ENCODE measurements at regions not wholly inside any gene's neighbourhood (a gene's known extent, or its start where the extent isn't known, plus 50 kb on each side); places are given as distances from the start of the nearest gene placed in this dataset.

DNA sequence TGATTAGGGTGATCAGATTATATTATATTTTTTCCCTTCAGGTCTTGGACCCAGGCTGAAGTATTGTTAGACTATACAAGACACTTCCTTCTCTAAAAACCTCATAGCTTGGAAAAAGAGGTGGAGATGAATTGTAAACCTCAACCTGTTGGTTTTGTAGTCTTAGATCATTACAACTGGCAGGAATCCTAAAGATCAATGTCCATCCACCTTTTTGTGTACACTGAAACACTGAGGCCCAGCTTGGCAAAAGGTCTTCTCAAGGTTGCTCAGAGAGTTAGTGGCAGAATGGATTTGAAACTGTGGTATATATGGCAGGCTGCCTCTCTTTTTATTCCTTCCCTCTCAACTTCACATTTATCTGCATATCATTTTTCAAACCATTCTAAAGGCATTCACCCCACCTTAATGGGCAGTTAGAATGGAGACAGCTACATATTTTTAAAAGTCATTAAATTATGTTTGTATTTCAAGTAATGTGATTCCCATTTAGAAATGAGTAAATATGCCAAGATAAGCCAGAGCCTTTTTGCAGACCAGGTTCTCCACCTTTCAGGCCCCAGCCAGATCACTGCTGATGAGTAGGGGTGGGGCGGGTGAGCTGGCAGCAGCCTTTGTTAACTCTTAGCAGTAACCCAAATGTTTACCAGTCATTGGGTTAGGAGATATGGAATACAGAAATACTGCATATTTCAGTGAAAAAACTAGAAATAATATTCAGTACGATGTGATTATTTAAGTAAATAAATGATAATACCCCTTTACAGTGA lies 243.2 kb upstream of the F9 start:
- no peak for DNase-seq

DNA sequence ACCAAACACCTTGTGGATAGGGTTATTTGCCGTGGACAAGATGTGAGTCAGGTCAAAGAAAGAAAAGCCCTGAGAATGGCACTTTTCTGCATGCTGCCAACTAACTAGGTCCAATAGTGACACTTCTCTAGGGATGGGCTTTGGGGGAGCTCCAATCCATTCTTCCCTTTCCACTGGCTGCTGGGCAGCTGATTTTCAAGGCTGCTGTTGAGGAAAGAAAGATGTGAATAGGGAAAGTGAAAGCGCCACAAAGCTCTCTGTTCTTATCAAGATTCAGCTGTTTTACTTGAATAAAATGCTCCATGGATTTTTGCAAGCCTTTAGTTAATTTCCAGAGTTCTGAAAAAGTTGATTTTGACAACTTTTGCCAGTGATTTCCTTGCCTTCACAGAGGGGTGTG lies 244.2 kb upstream of the F9 start:
- no peak for DNase-seq

DNA sequence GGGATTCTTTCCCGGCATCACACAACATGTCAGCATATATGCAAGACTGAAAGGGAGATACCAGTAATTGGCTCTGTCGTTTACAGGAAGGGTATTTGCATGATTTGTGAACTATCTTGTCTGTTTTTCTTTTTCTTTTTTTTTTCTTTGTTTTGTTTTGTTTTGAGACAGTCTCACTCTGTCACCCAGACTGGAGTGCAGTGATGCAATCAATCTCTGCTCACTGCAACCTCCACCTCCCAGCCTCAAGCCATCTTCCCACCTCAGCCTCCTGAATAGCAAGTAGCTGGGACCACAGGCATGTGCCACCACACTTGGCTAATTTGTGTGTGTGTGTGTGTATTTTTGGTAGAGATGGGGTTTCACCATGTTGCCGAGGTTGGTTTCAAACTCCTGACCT lies 262.7 kb upstream of the F9 start:
- no peak for DNase-seq

DNA sequence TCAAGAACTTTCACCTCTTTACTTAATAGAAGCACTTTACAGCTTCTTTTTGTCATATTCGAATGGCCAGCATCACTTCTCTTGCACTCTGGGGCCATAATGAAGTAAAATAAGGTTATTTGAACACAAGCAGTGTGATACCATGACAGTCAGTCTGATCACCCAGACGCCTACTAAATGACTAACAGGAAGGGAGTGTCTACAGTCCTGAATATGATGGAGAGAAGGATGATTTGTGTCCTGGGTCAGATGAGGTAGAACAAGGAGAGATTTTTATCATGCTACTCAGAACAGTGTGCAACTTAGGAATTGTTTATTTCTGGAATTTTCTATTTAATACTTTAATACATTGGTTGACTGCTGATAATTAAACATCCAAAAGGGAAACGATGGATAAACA lies 284.2 kb upstream of the F9 start:
- no peak for DNase-seq

DNA sequence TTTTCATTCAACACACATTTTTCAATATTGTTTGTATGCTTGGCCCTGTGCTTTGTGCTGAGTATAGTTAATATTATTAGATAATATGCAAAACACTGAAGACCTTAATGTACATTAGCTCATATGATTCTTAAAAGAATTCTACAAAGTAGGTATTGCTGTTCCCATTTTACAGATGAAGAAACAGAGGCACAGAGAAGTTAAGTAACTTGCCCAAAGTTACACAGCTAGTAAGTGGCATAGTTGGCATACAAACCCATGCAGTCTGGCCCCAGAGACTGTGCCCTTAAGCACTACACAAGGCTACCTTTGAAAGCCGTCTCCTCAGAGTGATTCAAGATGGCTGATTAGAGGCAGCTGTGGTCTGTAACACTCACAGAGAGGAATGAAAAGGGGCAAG lies 293.4 kb upstream of the F9 start:
- no peak for DNase-seq

DNA sequence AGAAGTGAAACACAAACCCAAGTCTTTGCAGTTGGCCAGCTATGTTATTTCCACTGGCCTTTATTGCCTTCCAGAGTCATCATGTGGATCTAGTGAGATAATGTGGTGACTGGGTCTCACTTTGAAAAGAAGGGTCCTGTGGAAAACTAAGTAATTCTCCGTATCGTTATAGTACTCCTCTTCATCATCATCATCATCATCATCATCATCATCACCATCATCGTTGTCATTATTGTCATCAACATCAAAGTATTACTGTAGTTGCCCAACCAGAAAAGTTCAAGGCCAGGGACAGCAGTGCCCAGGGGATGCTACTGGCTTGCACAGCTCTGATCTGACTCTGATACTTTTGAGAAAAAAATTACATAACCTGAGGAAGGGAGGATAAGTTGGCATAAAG lies 295.6 kb upstream of the F9 start:
- DNase-seq: no peak

DNA sequence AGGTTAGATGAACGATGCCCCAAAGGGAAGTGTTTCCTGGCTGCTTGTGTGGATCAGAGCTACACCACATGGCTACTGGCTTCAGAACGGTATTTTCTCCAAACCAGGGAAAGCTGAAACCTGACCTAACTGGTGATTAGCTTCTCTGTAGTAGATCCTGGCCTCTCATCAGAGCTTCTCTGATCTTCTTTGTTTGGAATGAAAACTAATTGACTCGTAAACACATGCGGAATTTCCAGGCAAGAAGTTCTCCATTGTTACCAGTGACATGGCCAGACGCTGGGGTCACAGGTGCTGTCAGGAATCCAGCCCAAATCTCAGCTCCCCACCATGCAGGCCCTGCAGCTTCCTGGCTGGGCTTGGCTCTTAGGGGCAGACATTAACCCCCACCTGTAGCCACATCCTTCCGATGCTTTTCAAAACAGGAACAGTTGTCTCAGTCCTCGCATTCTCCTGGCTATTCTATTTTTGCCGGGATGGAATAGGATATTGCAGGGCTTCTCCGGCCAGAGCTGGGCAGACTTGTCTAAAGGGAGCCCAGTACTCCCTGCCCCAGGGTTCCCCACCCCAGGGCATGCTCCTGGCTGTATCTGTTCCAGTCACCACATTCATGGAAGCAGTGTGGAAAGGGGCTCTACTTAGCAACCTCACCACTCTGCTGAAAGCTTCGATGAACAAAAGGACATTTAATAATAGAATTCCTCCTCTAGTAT lies 305.4 kb upstream of the F9 start:
- DNase-seq: no peak

DNA sequence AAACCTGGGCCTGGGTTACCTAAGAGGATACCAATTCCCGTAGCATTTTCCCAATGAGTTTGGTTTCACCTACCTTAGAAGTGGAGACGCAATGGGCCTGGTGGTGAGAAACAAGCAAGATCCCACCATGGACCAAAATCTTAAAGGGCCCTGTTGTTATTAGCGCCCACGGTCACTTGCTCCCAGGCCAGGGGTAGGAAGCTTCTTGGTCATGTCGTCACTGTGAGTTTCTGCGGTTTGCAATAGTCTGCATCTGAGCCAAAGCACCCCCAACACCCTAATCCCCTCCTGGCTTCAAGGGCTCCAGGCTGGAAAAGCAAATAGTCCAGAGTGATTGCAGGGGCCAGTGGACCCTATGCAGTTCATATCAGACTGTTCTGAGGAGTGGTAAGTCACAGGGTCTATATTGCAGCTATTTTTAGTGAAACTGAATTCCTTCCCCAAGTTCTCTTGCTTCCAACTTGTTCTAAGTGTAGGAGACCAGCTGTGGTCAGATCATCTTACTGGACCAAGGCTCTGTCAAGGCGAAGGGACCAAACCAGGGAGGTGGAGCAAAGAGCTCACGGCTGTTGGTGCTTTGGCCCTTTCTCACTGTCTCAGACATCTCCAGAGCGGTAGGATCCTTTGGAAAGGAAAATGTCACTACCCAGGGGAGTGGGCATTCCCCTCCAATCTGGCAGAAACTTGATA lies 307.9 kb upstream of the F9 start:
- DNase-seq: no peak

DNA sequence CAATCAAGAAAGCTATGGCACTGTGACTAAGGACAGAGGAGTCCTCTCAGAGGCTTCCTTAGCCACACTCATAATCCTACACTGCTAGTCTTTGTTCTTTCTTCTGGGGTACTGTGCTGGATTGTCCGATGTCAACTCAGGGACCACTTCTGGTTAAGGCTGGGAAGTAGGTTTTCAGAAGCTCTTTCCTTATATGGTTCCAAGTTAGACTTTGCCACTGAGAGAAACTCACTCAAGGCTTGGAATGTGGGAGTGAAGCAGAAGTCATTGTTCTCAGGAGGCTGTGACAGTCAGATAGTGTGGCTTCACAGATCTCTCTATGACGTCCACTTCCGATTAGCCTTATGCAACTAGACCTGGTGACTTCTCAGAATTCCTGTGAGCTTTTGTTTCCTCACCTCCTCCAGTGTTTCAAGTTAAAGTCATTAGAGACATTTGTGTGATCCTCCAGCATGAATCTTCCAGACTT lies 317.3 kb upstream of the F9 start:
- DNase-seq: no peak

DNA sequence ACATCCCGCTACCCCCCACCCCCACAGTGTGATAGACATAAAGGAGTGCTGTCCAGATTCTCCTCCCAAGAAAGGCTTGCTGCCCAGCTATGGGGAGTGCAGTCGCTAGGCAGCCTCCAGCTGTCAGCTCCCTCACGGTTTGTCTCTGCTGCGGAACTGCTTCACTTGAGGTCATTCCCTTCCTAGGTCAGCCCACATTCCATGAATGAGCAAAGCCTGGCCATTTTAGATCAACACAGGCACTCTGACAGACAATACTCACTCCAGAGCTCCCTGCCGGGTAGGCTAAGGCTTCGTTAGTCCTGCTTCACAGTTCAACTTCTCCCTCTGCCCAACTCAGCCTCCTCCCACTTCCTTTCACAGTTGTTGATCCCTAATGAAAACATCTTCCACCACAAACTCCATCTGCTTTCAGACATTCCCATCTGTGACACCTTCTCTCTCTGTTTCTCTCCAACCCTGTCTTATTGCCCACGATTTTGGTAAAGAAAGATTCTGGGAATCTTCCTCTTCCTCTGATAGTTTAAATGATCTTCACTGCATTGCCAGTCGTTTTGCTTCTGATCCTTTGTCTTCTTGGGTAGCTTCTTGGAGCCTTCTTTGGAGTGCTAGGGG lies 318.9 kb upstream of the F9 start:
- no peak for DNase-seq

DNA sequence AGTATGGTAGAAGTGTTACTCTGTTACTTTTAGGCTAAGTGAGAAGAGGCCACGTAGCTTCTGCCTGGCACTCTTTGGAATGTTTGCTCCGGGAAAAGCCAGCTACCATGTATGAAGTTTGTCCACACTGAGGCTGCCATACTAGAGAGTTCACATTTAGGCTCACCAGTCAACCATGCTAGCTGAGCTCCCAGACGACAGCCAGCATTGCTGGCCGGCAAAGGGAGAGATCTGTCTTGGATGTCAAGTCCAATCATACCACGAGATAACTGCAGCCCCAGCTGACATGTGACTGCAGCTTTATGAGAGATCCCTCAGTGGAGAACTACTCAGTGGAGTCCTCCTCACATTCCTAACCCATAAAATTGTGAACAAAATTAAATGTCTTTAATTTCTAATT lies 321.2 kb upstream of the F9 start:
- DNase-seq: no peak

DNA sequence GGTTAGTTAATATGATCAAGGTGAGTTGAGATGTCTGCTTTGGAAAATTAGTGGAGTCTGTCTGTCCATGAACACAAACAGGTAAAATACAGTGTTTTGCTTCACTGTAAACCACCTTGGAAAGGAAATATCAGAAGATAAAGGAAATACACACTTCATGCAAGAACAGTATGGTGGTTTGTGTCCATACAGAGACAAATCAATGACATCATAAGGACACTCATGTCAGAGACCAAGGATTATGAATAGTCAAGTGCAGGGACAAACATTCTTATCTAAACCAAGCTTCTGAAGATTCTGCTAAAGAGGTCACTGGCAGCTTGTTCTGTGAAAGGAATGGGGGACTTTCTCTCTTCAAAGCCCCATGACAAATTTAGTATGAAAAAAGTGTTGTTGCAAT lies 322.9 kb upstream of the F9 start:
- no peak for DNase-seq

DNA sequence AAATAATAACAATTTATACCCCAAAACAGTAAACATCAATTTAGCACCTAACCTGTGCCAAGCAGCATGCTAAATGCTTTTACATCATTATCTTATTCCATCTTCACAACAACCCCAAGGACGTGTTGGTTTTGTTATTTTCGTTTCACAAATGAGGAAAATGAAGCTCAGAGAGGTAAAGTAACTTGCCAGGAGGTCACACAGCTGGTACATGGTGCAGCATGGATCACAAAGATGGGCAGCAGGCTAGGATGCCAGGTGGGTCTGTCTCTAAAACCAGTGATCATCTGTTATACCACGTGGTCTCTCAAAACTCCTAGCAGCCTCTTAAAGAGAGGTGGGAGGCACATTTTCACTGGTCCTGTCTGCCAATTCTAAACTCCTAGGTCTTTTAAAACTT lies 323.6 kb upstream of the F9 start:
- DNase-seq: no peak

DNA sequence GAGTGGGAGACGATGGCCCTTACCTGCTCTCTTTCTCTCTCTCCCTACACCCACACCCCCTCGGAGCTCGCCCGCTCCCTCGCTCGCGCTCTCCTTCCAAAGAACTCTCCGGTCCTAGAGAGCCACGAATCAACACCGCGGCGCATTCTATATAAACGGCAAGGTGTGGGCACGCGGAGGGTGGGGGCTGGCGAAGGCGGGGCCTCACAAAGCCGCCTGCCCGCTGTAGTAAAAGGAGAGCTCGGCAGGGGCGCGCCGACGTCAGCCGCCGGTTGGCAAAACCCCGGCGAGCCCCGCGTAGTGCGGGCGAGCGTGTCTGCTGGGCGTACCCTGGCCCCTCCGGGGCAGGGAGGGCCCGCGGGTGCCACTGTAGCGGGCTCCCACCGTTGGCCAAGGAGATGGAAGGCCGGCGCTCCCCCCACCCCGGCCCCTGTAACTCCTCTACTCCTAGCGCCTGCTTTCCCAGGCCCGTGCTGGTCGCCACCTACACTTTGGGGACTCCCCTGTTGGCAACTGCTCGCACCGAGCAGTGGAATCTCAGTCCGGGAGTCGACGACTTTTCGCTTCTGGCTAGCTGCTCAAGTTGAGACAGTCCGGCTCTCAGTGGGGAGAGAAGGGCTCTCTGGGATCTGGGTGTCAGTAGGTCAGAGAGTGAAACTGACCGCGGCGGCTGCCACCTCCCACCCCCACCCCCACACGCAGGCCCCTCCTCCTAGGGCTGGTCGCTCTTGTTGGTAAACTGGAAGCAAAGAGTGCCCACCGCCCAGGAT lies 325.5 kb upstream of the F9 start:
- no peak for DNase-seq

DNA sequence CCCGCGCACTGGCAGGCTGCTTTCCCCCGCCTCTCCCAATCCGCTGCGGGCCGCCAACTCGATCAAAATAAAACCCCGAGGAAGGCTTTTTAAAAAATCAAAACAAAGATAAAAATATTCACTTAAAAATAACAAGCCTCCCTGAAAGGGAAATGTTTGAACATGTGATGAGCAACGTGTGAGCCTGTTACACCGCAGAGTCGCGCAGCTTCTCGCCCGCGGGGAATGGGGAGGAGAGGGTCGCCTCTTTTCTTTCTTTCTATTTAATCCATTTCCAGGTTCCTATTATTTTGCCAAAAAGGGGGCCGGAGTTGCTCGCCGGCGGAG lies 326.0 kb upstream of the F9 start:
- no peak for DNase-seq

DNA sequence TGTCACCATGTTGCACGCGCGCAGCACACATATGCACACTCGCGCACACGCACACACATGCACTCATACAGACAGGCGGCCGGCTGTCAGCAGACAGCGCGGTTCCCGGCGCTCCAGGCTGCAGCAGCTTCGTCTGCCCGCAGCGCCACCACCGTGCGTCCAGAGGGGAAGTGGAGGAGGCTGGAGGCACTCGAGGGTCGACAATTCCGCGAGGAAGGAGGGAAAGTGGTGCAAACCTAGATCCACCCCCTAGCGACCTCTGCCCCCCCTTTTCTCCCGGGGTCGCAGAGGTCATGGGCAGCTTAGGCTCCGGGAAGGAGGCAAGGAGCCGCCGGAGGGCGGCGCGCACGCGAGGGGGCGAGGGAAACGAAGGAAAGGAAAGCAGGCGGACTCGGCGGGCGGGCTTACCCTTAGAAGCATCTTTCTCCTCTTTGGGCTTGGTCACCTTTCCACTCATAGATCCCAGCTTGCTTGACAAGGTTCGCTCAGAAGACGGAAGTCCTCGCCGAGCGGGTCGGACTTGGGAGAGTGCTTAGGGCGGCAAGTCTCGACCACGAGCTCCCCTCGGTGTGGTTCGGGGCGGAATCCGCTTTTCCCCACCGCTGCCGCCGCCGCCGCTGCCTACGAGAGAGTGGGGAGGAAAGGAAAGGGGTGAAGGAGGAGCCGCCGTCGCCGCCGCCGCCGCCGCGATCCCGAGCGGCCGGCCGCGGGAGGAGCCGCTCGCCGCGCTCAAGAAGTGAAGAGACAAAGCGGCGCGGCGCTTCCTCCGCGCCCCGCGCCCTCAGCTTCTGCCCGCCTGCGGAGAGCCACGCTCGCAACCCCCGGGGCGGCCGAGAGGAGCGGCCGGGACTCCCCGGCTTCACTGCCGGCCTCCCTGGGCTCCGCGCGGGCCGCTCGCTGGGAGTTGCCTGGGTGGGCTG lies 326.6 kb upstream of the F9 start:
- no peak for DNase-seq

DNA sequence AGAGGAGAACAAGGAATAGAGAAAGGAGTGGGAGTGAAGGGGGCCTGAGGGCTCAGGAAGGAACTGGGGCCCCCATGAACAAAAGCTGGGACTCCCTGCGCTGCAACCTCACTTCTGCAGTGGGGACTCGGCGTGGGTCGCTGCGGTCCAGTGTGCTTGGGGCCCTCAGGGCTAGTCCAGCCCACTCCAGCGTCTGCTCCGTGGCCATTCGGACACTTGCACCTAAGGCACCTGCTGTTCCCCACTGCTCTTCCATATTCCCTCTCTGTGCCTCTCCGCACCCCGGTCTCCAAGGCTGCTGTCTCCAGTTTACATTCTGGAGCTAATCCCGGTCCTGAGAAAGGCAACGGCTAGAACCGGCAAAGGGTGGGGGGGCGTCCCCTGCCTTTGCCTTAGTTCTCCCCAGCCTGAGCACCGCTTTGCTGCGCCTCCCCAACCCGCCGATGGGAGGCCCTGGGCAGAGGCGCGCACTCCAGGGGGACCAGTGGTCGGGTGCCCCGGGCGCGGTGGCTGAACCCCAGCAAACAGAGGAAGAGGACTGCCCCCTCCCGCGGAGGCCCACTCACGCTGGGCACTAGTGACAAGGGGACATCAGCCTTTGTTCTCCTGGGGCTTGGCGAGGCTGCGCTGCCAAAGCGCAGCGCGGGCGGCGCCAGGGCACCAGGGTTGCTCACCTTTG lies 327.7 kb upstream of the F9 start:
- DNase-seq: no peak

DNA sequence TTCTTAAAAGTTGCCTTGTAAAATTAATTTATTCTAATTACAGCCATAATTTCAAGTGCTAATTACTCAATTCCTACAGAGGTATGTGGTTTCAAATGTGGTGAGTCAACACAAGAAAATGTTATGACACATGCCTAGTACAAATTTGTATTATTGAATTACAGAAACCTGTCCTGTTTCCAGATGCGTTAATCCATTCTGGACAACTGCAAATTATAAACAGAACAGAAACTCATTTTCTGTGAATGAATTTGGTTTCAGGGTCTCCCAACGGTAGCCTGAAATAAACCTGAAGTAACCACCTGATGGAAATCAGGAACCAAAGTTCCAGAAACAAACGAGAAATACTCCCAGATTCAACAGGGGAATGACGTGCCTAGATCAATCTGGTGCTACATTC lies 328.6 kb upstream of the F9 start:
- DNase-seq: no peak

DNA sequence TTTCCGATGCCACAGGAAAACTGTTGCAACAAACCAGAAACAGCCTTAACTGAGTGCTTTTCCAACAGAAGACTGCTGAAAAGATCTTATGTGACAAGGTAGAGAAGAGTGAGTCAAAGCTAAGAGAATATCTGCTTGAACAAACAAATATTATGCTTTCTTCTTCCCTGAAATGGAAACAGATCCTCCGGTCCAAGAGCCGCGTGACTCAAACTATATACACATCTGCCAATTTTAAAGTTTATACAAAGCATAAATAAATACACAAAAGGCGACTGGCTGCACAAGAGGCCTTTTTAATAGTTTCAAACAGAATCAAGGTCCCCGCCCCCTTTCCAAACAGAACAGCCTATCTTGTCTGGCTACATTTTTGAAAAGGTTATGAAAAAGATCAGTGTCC lies 329.7 kb upstream of the F9 start:
- no peak for DNase-seq

DNA sequence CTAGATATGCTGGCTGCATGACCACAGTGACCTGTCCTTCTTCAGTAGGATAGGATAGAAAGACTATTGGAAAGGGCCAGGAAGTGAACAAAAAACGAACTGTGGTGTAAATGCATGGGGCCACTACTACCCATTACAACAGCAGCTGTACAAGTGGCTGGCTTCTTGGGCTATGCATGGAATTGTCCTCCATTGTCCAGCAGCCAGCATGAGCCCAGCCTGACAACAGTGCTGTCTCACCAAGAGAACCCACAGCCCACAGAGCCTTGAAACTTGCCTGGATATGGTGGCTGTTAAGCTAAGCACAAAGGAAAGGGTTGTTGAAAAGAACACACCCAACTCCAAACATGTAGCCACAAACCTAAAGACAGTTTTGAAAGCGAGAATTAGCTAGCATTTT lies 330.2 kb upstream of the F9 start:
- no peak for DNase-seq

DNA sequence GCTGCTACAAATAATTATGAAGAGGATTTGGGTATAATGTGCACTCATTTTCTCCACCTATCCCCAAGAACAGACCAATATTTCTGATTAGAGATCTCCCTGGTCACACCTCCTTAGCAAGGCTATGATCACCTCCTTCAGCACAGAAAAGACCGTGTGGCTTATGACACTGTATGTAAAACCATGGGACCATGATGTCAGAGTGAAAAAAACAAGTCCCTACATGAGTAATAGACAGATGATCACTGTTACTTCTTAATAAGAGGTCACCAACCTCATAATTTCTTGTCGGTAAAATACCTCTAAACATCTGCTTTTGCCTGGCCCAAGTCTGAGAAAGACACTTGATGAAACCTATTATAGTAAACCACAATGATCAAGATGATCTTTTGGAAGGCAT lies 330.6 kb upstream of the F9 start:
- no peak for DNase-seq

Measured in skin of body (tissue), 1 donor.